ENCODE measurements at regions not wholly inside any gene's neighbourhood (a gene's known extent, or its start where the extent isn't known, plus 50 kb on each side); places are given as distances from the start of the nearest gene placed in this dataset.

DNA sequence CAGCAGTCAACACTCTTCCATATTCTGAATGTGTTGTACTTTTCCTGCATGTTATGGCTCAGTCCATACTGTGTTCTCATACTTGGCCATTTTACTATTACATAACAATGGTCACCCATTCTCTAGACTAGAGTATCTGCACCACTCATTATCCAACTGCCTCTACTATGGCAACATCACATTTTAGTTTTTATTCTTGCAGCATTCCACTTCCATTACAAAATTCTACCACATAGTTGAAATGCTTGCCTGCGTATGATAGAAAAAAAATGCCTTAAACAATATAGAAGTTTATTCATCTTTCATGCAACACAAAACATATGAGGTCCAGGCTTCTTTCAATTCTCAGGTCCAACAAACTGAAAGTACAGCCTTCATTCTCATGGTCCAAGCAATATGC, 128.0 kb downstream of the TENT5A start:
- no peaks in the 10 kb centered on the region for H3K36me3 ChIP-seq (ENCODE audit: control insufficient read depth in 4 of 4, insufficient read depth in 4 of 4, low read length in 4 of 4)
- H3K4me1 ChIP-seq (ENCODE audit: control insufficient read depth in 5 of 5, insufficient read depth in 5 of 5, low read length in 5 of 5), result peaks cover 0 to 4% (median 0%) of the 10 kb centered on the region in 5 donors
- no peak overlapping the region for H3K4me3 ChIP-seq
- no peak overlapping the region for H3K27ac ChIP-seq (ENCODE audit: low read depth in 1 of 2, low read length in 1 of 2)
- DNase-seq, result no peak
- no peaks in the 10 kb centered on the region for H3K9me3 ChIP-seq (ENCODE audit: control insufficient read depth in 4 of 4, insufficient read depth in 3 of 4, low read length in 3 of 4)
- ATAC-seq (ENCODE audit: insufficient read depth, low FRiP score), result no peak
- TF ChIP-seq, protein P1, sequence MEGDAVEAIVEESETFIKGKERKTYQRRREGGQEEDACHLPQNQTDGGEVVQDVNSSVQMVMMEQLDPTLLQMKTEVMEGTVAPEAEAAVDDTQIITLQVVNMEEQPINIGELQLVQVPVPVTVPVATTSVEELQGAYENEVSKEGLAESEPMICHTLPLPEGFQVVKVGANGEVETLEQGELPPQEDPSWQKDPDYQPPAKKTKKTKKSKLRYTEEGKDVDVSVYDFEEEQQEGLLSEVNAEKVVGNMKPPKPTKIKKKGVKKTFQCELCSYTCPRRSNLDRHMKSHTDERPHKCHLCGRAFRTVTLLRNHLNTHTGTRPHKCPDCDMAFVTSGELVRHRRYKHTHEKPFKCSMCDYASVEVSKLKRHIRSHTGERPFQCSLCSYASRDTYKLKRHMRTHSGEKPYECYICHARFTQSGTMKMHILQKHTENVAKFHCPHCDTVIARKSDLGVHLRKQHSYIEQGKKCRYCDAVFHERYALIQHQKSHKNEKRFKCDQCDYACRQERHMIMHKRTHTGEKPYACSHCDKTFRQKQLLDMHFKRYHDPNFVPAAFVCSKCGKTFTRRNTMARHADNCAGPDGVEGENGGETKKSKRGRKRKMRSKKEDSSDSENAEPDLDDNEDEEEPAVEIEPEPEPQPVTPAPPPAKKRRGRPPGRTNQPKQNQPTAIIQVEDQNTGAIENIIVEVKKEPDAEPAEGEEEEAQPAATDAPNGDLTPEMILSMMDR (IDR thresholded peaks at IDR 0.05; ENCODE audit: control extremely low read depth, extremely low read depth), result no peak
- 92 to 95% methylated on average over 1 of the region's 1 CpG for WGBS, 2 donors
- no peaks in the 10 kb centered on the region for H3K27me3 ChIP-seq (ENCODE audit: control insufficient read depth in 3 of 3, insufficient read depth in 3 of 3, low read length in 2 of 3)
- no peak overlapping the region for H3K9ac ChIP-seq (ENCODE audit: insufficient read depth in 1 of 2, low read length in 2 of 2)

DNA sequence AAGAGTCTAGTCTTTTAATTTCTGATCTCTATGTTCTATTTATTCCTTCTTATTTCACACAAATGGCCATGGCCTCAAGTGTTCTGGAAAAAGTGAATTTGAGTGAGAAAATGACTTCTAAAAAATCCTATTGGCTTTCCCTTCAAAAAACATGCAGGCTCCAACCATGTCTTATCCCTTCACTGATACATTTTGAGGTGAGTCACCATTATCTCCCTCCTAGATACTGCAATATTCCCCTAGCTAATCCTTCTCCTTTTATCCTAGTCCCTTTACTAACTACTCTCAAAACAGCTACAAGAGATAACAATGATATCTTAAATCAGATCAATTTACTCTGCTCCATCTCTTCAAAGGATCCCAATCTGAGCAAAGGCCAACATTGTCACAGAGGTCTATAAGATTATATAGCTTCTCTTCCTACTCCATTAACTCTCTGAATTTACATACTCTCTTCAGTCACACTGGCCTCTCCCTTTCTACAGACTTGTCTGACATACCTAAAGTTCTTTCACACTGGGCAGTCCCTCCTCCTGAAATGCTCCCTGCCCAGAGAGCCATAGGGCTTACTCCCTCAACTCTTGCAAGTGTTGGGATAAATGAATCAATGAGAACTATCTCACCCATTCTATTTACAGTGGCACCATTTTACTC, 129.2 kb downstream of the TENT5A start:
- Histone ChIP-seq H3K4me1 (ENCODE audit: control insufficient read depth in 5 of 5, insufficient read depth in 5 of 5, low read length in 5 of 5) (peaks cover 0 to 4% (median 0%) of the 10 kb centered on the region in 5 donors), H3K27me3 (ENCODE audit: control insufficient read depth in 3 of 3, insufficient read depth in 3 of 3, low read length in 2 of 3) (no peaks in the 10 kb centered on the region), H3K4me3 (no peak overlapping the region), H3K36me3 (ENCODE audit: control insufficient read depth in 4 of 4, insufficient read depth in 4 of 4, low read length in 4 of 4) (no peaks in the 10 kb centered on the region), H3K27ac (ENCODE audit: low read depth in 1 of 2, low read length in 1 of 2) (no peak overlapping the region), H3K9me3 (ENCODE audit: control insufficient read depth in 4 of 4, insufficient read depth in 3 of 4, low read length in 3 of 4) (no peaks in the 10 kb centered on the region), H3K9ac (ENCODE audit: insufficient read depth in 1 of 2, low read length in 2 of 2) (no peak overlapping the region)
- ATAC-seq (ENCODE audit: insufficient read depth, low FRiP score) (no peak), DNase-seq (no peak)
- TF ChIP-seq, protein P1 (IDR thresholded peaks at IDR 0.05; ENCODE audit: control extremely low read depth, extremely low read depth), result no peak

DNA sequence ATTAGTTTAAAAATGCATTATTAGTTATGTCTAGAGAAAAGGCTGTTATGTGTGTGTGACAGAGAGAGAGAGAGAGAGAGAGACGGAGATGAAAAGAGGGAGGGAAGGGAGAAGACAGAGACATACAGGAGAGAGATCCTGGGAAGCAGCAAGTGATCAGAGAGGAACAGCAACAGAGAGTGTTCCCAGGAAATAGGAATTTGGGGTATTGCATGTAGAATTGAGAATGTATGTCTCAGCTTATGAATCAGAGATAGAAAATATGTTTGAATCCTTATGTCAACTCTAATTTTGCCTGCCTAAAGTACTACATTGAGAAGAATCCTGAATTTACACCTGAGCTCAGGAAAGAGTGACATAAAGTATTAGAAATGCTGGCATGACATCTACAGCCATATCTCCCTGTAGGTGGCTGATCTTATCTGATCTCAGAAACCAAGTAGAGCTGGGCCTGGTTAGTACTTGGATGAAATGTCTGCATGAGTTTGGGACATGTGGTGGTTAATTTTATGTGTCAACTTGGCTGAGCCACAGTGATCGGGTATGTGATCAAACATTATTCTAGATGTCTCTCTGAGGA, 130.6 kb downstream of the TENT5A start:
- no peak for ATAC-seq (ENCODE audit: insufficient read depth, low FRiP score)
- Histone ChIP-seq H3K27me3 (ENCODE audit: control insufficient read depth in 3 of 3, insufficient read depth in 3 of 3, low read length in 2 of 3) (no peaks in the 10 kb centered on the region), H3K36me3 (ENCODE audit: control insufficient read depth in 4 of 4, insufficient read depth in 4 of 4, low read length in 4 of 4) (no peaks in the 10 kb centered on the region), H3K9ac (ENCODE audit: insufficient read depth in 1 of 2, low read length in 2 of 2) (no peak overlapping the region), H3K27ac (ENCODE audit: low read depth in 1 of 2, low read length in 1 of 2) (no peak overlapping the region), H3K4me3 (no peak overlapping the region), H3K4me1 (ENCODE audit: control insufficient read depth in 5 of 5, insufficient read depth in 5 of 5, low read length in 5 of 5) (peaks cover 0 to 4% (median 0%) of the 10 kb centered on the region in 5 donors), H3K9me3 (ENCODE audit: control insufficient read depth in 4 of 4, insufficient read depth in 3 of 4, low read length in 3 of 4) (no peaks in the 10 kb centered on the region)
- WGBS, 2 donors, result 87 to 92% methylated on average over 2 of the region's 2 CpGs
- no peak for DNase-seq
- TF ChIP-seq, protein P1 (IDR thresholded peaks at IDR 0.05; ENCODE audit: control extremely low read depth, extremely low read depth), result no peak

All from lung (tissue), 11 donors.